ENCODE measurements at regions not wholly inside any gene's neighbourhood (a gene's known extent, or its start where the extent isn't known, plus 50 kb on each side); places are given as distances from the start of the nearest gene placed in this dataset.
"Not testable (repeated sequence)": the region's sequence is repeated elsewhere in the genome, so short reads cannot be mapped to it uniquely, and the experiment has no call there.

DNA sequence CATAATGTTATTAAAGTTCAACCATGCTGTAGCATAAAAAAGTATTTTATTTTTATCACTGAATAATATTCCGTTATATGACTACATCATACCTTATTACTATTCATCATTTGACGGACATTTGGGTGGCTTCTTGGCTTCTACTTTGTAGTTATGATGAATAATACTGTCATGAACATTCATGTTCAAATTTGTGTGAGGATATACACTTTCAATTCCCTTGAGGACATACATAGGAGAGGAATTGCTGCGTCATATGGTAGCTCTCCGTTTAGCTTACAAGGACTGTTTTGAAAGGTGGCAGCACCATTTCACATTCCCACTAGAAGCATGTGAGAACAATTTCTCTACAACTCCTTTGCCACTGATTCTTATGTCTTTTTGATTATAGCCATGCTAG is 910.8 kb upstream of the MIR17HG start:
- DNase-seq = no peak

DNA sequence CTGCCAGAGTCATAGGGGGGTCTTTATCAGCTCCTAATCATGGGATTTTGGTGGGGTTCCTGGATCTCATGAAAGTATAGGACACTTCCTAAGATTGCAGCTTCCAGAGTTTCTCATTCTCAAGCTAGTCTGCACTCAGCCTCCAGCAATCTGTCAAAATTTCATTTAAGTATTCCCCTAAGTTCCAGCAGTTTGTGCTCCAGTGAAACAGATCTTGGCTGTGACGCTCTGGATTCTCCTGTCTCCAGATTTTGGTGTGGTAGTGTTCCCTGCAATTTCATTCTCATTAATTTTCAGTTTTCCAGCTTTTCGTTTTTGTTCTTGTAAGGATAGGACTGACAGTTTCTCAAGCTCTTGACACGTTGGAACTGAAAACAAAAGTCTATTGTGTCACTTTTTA is 908.9 kb upstream of the MIR17HG start:
- DNase-seq = no peak

DNA sequence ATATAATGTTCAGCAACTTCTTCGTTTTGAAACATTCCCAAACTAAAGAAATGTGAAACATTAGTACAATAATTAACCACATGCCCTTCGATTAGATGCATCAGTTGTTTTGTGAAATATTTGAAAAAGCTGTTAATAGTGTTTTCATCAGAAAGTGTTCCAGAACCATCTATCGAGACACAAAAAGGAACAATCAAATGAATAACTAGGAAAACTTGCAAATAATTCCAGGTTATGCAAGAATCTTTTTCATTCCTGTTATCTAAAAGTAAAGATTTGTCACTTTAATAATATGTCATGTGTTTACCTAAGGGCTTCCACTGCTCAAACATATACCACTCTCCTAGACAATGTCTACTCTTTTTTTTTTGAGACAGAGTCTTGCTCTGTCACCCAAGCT is 904.2 kb upstream of the MIR17HG start:
- no peak for DNase-seq

DNA sequence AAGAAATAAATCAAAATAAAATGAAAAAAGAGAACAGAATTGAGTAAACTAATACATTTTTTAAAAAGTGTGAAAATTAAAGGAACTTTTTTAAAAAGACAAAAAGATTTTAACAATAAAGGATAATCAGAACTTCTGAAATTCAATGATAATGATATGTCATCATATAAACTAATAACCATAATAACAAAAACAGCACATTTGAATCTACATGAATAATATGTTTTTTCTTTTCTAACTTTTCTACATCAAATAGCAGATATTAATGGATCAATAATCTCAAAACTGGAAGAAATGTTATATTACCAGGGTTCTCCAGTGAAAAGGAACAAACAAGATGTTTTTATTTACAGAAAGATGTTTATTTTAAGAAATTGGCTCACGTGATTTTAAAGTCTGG is 903.3 kb upstream of the MIR17HG start:
- no peak for DNase-seq

DNA sequence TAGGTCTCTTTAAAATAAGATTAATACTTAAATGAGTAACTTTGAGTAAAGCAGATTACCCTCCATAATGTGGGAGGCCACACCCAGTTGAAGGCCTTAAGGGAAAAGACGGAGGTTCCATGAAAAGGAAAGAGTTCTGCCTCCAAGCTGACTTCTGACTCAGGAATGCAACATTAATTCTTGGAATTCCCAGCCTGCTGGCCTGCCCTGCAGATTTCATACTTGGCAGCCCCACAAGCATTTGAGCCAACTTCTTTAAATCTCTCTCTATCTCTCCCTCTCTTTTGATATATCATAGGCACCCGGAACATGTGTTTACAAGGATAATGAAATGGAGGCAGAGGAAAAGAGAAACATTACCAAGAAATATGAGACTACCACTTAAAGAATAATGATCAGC is 902.3 kb upstream of the MIR17HG start:
- no peak for DNase-seq

DNA sequence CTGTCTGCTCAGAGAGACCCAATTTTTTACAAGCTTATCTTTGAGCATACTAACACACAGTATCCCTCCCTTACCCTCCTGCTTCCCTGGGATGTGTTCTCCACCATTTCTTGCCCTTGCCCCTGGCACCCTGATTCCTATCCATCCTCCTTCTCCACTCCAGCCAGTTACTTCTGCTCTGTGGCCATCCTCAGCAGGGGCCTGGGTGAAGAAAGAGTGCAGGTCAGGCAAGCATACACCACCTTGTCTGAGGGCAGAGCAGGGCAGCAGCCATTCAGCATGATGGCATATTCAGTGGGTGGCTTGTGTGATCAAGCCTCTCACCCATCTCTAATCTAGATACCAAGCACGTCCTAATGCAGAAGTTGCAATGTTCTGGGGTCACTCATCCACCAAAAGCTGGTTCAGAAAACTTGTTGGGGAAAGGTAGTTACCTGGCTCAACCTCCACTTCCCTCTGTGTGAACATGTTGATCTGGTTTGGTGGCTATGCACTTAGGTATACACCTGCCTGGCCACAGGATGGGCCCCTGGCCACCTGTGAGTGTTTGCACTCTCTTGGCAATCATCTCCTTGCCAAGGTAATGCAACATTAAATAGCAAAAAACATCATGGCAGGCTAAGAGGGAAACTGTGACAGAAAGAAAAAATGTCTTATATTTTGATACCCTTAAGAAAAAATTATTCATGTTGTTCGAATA is 900.3 kb upstream of the MIR17HG start:
- DNase-seq = no peak

DNA sequence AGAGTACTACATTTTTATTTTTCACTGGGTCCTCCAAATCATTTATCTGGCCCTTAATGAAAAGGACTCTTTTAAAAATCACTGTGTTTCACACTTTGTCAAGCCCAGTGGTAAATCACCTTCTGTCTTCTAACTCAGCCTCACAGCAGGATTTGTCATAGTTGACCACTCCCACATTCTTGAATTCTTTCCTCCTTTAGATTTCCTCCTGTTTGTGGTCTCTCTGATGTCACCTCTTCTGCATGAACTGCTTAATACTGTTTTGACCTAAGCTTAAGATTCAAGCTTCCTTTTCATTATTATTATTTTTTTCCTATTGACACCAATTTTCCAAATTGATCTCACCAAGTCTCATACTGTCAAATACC is 899.8 kb upstream of the MIR17HG start:
- DNase-seq = no peak

DNA sequence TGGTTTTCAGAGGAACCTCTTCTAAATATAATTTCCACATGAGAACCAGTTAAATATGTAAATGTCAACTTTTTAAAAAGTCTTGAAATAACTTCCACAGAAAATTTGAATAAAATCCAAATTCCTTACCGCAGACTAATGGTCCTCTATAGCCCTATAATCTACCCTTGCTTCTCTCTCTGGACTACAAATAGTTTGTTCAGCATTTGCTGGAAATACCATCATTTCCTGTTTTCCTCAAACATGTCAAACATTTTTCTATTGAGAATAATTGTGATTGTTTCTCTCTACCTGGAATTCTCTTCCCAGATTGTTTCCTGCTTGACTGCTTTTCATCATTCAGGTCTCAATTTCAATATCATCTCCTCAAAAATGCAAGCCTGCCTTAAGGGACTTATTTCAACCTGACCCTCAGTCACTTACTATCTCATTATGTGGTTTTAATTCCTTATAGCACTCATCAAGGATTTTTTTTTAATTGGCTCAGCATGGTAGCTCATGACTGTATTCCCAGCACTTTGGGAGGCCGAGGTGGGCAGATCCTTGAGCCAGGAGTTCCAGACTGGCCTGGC is 898.9 kb upstream of the MIR17HG start:
- DNase-seq = no peak

DNA sequence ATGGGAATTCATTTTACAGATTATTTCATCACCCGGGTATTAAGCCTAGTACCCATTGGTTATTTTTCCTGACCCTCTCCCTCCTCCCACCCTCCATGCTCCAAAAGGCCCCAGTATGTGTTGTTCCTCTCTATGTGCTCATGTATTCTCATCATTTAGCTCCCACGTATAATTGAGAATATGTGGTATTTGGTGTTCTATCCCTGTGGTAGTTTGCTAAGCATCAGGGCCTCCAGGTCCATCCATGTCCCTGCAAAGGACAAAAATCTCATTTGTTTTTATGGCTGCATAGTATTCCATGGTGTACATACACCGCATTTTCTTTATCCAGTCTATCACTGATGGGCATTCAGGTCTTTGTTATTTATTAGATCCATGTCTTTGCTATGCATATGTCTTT is 894.1 kb upstream of the MIR17HG start:
- no peak for DNase-seq

DNA sequence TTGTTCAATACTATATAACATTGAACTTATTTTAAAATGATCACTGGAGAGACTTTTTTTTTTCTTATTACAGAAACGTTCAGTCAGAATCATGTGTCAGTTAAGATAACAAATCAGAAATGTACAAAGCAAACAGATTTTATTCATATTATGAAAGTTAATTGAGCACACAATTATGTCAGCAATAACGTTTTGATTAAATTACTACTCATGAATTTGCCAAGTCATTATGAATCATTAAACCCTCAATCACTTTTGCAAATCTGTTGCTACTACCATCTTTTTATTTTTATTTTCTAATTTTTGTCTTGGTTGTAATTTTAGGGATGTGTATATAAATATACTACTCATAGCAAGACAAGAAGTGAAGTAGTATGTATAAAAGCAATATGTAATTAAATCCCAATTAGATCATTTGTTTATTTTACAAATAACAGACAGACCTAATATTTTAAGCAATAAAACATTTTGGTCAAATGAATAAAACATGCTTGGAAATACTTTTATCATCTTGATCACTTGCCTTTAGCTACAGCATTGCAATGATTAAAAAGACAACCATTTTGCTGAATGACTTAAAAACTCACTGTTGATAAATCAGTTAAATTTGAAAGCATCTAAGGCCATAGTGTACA is 893.4 kb upstream of the MIR17HG start:
- no peak for DNase-seq

DNA sequence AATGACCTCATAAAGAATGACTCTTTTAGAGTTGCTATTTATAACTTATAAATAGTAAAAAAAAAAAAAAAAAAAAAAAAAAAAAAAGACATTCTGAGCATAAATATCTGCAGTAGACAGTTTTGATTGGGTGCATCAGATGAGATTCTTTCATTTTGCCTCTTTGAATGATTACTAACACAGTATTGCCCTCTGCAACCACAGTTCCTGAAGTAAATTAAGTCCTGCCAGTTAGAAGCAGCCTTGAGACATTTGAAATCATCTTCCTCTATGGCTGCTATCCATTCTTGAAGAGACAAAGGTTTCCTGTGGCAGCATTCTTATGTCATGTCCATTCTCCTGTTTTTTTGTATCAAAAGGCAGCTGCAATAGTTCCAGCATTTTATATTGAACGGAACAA is 892.4 kb upstream of the MIR17HG start:
- no peak for DNase-seq

DNA sequence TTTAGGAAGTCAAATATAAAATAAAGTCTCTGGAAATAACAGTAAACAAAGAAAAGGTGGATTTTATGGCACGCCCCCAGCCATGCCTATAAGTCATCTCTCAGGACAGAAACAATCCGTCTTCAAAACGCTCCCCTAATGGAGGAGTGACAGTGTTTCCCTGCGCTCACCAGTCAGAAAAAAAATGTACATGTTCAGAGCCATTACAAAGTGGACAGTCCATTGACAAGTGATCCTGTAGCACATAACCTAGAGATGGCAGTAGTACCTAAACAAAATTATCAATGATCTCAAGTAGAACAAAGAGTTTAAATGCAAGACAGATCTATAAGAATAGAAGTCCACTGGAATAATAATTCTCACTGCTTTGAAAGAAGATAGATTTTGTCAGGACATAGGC is 891.7 kb upstream of the MIR17HG start:
- DNase-seq = no peak

DNA sequence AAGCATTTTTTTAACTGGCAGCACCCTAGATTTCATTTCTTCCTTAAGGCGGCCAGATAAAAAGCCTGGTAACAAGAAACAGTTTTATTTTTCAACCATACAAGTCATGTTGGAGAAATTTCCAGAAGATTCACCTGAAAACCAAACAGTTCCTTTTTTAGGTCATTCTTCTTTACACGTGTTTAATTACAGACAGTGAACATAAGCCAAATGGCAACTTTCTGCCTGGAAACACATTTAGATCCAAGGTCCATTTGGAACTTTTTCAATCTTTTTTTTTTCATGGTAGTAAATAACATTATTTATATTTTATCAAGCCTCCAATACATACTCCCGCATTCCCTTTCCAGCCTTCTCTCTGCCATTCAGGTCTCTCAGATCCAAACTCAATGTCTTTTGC is 886.1 kb upstream of the MIR17HG start:
- DNase-seq = no peak

DNA sequence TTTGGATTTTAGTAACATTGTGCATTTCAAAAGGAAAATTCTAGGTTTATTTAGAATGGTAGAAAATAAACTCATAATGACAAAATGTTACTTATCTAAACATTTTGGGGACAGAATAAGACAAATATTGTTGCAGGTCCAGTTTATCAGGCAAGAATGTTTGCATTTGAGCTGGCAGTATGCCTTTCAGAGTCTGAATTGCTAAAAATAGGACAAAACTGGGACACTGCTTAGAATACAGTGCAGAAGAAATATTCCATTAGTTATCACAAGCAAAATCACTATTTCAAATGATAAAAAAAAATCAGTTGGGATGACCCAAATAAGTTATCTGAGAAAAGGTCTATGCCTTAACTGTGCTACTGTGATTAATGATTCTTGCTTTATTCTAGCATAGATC is 870.3 kb upstream of the MIR17HG start:
- no peak for DNase-seq

DNA sequence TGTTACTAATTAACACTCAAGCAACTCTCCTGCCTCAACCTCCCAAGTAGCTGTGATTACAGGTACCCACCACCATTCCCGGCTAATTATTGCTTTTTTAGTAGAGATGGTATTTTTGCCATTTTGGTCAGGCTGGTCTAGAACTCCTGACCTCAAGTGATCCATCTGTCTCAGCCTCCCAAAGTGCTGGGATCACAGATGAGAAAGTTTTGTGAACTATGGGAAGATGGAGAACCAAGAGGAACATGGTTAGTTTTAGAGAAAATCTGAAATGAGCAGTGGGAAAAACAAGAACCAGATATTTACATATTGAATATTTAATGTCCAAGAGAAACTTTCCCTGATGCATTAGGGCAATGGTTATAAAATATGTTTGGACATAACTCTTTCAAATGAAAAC is 863.6 kb upstream of the MIR17HG start:
- no peak for DNase-seq

DNA sequence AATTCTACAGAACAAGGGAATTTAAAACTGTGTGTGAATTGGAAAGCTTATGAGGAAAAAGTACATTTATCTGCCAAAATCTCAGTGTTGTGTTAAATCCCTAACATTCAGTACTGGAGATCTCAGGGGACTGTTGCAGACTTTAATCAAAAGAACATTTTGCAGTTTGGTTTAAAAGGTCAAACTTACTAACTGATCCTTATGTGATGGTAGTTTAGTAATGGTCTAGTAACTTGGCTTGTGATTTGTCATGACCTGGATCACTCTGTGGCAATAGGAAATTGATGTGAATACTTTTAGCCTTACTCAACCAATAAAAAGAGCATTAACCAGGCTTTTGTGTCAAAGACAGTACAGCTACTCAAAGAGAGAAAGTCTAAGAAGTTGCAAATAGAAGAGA is 862.1 kb upstream of the MIR17HG start:
- no peak for DNase-seq

DNA sequence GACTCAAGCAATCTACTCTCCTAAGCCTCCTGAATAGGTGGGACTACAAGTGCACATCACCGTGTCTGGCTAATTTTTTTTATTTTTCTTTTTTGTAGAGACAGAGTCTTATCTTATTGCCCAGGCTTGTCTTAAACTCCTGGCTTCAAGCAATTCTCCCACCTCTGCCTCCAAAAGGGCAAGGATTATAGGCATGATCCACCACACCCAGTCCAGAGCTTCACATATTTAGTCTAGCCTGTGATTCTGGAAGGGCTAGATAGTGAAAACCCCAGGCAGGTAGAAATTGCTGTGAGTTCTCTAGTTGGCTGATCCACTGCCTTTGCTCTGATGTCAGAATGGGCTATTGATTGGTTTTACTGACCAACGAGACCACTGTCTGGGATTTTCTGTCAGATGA is 854.6 kb upstream of the MIR17HG start:
- DNase-seq = no peak

DNA sequence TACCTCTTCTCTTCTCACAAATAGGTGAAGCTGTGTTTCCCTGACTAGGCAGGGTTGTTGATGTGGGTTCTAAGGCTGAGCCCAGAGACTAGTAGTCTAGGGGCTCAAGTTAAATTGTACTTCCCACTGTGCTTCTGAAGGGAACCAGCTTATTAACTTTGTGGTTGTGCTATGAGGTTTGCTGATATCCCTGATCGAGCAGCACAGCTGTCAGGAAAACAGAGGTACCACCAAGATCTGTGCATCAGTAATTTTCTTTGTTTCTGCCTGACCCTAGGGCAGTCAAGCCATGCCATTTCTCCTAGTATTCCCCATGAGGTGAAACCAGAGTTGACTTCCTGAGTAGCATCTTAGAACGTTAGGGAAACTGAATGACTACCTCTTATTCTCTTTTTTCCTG is 853.8 kb upstream of the MIR17HG start:
- DNase-seq = no peak

DNA sequence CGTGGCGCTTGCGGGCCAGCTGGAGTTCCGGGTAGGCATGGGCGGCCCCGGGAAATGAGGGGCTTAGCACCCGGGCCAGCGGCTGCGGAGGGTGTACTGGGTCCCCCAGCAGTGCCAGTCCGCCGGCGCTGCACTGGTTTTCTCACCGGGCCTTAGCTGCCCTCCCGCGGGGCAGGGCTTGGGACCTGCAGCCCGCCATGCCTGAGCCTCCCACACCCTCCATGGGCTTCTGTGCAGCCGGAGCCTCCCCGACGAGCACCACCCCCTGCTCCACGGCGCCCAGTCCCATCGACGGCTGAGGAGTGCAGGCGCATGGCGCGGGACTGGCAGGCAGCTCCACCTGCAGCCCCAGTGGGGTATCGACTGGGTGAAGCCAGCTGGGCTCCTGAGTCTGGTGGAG is 852.6 kb upstream of the MIR17HG start:
- DNase-seq = not testable (repeated sequence)

DNA sequence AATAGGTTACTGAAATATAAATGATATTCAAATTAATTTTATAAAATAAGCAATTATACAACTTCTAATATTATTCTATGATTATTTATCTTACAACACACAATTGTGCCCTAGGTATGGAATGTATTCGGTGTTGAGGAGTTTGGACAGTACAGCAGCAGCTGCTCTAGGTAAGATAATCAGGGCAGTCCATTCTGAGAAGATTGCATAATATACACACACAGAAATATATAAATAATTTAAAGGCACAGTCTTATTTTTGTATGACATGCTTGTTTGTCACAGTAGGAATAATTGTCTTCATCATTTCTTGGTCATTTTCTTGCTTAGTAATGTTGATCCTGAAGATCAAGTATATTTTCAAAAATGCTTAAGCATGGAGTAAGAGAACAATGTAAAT is 849.4 kb upstream of the MIR17HG start:
- no peak for DNase-seq

DNA sequence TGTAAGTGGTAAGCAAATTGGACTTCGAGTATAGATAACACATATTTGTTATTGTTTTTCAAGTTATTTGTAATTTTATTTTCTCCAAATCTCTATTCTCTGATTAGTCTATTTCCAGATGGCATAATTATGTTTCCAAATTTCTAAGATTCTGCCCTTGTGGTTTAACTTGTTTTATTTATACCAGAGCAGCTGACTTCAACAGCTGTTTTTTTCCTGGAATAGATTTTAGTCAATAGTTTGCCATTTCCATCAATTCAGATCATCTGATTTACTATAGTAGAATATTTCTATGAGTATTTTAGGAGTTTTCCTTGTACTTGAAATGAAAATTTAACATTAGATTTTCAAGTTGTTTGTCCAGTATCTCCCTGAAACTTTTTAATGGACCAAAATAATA is 848.7 kb upstream of the MIR17HG start:
- DNase-seq = no peak

DNA sequence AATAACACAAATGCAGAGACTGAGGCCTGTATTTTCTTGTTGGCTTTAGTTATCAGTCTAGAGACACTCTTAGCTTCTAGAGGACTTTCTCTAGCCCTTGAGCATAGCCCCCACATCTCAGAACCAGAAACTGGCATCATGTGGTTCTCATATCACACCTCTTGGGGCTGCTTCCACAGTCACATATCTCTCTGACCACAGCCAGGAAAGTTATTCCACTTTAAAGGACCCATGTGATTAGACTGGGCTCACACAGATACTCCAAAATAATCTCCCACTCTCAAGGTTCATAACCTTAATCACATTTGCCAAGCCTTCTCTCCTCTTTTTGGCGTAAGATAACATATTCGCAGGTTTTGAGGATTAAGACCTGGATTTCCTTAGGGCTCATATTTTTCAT is 846.9 kb upstream of the MIR17HG start:
- no peak for DNase-seq

DNA sequence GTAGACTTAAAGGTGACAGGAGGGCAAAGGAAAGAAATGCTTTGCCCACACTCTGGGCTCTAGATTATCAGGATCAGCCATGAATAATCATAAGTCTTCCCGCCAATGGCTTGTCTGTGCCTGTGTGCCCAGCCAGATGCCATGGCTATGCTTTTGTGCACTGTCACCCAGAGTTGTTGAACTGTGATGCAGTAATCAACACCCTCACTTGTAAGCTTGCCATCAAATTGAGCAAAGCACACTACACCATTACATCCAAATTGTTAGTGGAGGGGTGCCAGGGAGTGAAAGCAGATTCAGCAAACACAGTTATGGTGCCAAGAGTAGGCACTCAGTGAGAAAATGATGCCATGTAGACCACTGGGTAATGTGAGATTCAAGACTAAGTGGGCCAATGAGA is 845.3 kb upstream of the MIR17HG start:
- no peak for DNase-seq

DNA sequence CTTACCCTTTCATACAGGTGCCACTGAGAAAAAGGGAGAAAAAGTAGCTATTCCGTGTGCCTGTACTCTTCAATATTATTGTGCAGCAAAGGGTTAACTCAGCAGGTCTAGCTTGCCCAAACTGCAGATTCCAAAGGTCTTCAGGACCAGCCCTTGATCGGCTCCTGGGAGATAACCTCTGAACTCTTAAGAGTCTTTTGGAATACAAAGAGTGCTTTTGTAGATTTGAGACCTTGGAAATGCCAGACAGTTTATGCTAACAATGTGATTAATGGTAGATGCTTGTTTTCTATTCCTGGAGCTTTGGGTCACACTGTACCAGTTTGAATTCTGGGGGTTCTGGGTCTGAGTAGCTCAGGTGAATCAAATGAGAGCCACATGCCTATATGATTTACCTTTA is 844.7 kb upstream of the MIR17HG start:
- no peak for DNase-seq

DNA sequence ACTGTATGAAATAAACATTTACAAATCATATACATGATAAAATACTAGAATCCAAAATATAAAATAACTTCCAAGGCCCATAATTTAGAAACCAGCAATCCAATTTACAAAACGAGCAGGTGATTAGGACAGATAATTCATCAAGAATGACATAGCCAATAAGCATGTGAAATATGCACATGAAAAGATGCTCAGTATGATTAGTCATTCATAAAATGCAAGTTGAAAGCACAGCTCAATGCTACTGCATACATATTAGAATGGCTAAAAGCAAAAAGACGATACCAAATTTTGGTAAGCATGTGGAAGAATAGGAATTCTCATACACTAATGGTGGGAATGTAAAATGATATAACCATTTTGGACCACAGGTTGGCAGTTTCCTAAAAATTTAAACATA is 837.2 kb upstream of the MIR17HG start:
- no peak for DNase-seq

Data from MV-4-11 (cell line).